Activated CD4-positive, alpha-beta T cell treated with anti-CD3 and anti-CD28 coated beads, Interleukin-2, amount 10 ng/mL, durations not matched to agents 7 days and 5 days (primary cell): ENCODE measurements at regions not wholly inside any gene's neighbourhood (a gene's known extent, or its start where the extent isn't known, plus 50 kb on each side); places are given as distances from the start of the nearest gene placed in this dataset.
"Not testable (repeated sequence)": the region's sequence is repeated elsewhere in the genome, so short reads cannot be mapped to it uniquely, and the experiment has no call there.

Experiments used
- CTCF ChIA-PET: fragments of 350-600 bp; sonication (Branson Sonifier 250); formaldehyde crosslinking; loops from one replicate; lab custom pipeline; 2021; ENCODE audit warnings: antibody characterized with exemption; lab: Charles Lee
- POLR2A ChIA-PET: fragments of 350-600 bp; sonication (Branson Sonifier 250); formaldehyde crosslinking; loops from one replicate; lab custom pipeline; 2021; ENCODE audit warnings: antibody characterized with exemption; lab: Charles Lee
- DNase-seq: peaks from one replicate; pipeline ENCODE4 v3.0.0-alpha.2; 2020
- H3K27ac Mint-ChIP-seq: one replicate; pipeline ENCODE4 v1.8.0; 2021; ENCODE audit warnings: mild to moderate bottlenecking, moderate library complexity, mixed read lengths
- H3K27me3 Mint-ChIP-seq: one replicate; pipeline ENCODE4 v1.8.0; 2021; ENCODE audit warnings: mixed read lengths
- H3K36me3 Mint-ChIP-seq: one replicate; pipeline ENCODE4 v1.8.0; 2021; ENCODE audit warnings: low read depth, mixed read lengths
- H3K4me1 Mint-ChIP-seq: one replicate; pipeline ENCODE4 v1.8.0; 2021; ENCODE audit warnings: mixed read lengths
- H3K4me3 Mint-ChIP-seq: one replicate; pipeline ENCODE4 v1.8.0; 2021; ENCODE audit warnings: mild to moderate bottlenecking, moderate library complexity, mixed read lengths
- H3K9me3 Mint-ChIP-seq: one replicate; pipeline ENCODE4 v1.8.0; 2021; ENCODE audit warnings: mixed read lengths

GRCh38 chr2:238774071-238774470 lies 73.8 kb upstream of the TWIST2 start:
- H3K9me3 Mint-ChIP-seq: no peaks in the 10 kb centered on the region
- H3K27me3 Mint-ChIP-seq: peaks cover 9% of the 10 kb centered on the region
- H3K36me3 Mint-ChIP-seq: no peaks in the 10 kb centered on the region
- POLR2A ChIA-PET: no interaction called here
- no peak overlapping the region for H3K4me3 Mint-ChIP-seq
- no peaks in the 10 kb centered on the region for H3K4me1 Mint-ChIP-seq
- no peak overlapping the region for H3K27ac Mint-ChIP-seq
- CTCF ChIA-PET: no interaction called here
- DNase-seq: no peak

- no peaks in the 10 kb centered on the region for H3K4me1 Mint-ChIP-seq
- peaks cover 4% of the 10 kb centered on the region for H3K27me3 Mint-ChIP-seq
- H3K4me3 Mint-ChIP-seq: no peak overlapping the region
- ChIA-PET POLR2A (no interaction called here), CTCF (no interaction called here)
- no peaks in the 10 kb centered on the region for H3K9me3 Mint-ChIP-seq
- H3K36me3 Mint-ChIP-seq: no peaks in the 10 kb centered on the region
- no peak overlapping the region for H3K27ac Mint-ChIP-seq
- DNase-seq: no peak
These were observed 72.8 kb upstream of the TWIST2 start for GRCh38 chr2:238774980-238775509.

GRCh38 chr2:238775591-238775990 lies 72.3 kb upstream of the TWIST2 start:
- Mint-ChIP-seq H3K27me3 (peaks cover under 1% of the 10 kb centered on the region), H3K4me3 (no peak overlapping the region), H3K4me1 (no peaks in the 10 kb centered on the region), H3K9me3 (no peaks in the 10 kb centered on the region), H3K27ac (no peak overlapping the region), H3K36me3 (no peaks in the 10 kb centered on the region)
- ChIA-PET POLR2A (no interaction called here), CTCF (no interaction called here)
- DNase-seq: no peak

- DNase-seq: no peak
- H3K36me3 Mint-ChIP-seq: no peaks in the 10 kb centered on the region
- H3K4me1 Mint-ChIP-seq: no peaks in the 10 kb centered on the region
- no peaks in the 10 kb centered on the region for H3K27me3 Mint-ChIP-seq
- no peaks in the 10 kb centered on the region for H3K9me3 Mint-ChIP-seq
- POLR2A ChIA-PET: no interaction called here
- no peak overlapping the region for H3K4me3 Mint-ChIP-seq
- H3K27ac Mint-ChIP-seq: no peak overlapping the region
- CTCF ChIA-PET: no interaction called here
These were observed 71.7 kb upstream of the TWIST2 start for GRCh38 chr2:238776003-238776760.

GRCh38 chr2:238776761-238777046 lies 71.2 kb upstream of the TWIST2 start:
- DNase-seq, CTCF ChIA-PET: not testable (repeated sequence)

GRCh38 chr2:238777369-238778067 lies 70.4 kb upstream of the TWIST2 start:
- Mint-ChIP-seq H3K27ac (no peak overlapping the region), H3K36me3 (no peaks in the 10 kb centered on the region), H3K9me3 (no peaks in the 10 kb centered on the region), H3K27me3 (no peaks in the 10 kb centered on the region), H3K4me1 (no peaks in the 10 kb centered on the region), H3K4me3 (no peak overlapping the region)
- CTCF ChIA-PET: no interaction called here
- POLR2A ChIA-PET: no interaction called here
- DNase-seq: no peak

More at GRCh38 chr2:238776761-238777046, 71.2 kb upstream of the TWIST2 start:
- H3K4me1 Mint-ChIP-seq, POLR2A ChIA-PET, H3K27ac Mint-ChIP-seq, H3K9me3 Mint-ChIP-seq, H3K27me3 Mint-ChIP-seq, H3K36me3 Mint-ChIP-seq, H3K4me3 Mint-ChIP-seq: not testable (repeated sequence)

- no peak overlapping the region for H3K27ac Mint-ChIP-seq
- POLR2A ChIA-PET: no interaction called here
- CTCF ChIA-PET: interaction anchor here (0.6 to 1.0 kb wide), 2 partner anchors 77 to 671 kb away, joined by 4 to 5 read pairs; no protein-coding TSS in a partner anchor
- no peaks in the 10 kb centered on the region for H3K36me3 Mint-ChIP-seq
- DNase-seq: peak; percentile 65
- no peaks in the 10 kb centered on the region for H3K9me3 Mint-ChIP-seq
- no peak overlapping the region for H3K4me3 Mint-ChIP-seq
- H3K4me1 Mint-ChIP-seq: no peaks in the 10 kb centered on the region
- peaks cover 5% of the 10 kb centered on the region for H3K27me3 Mint-ChIP-seq
These were observed 63.0 kb upstream of the TWIST2 start for GRCh38 chr2:238784671-238785527.

GRCh38 chr2:238785528-238785860 lies 62.4 kb upstream of the TWIST2 start:
- H3K27me3 Mint-ChIP-seq: peaks cover 5% of the 10 kb centered on the region
- H3K4me3 Mint-ChIP-seq: no peak overlapping the region
- no peaks in the 10 kb centered on the region for H3K4me1 Mint-ChIP-seq
- CTCF ChIA-PET: no interaction called here
- POLR2A ChIA-PET: no interaction called here
- no peak for DNase-seq
- H3K36me3 Mint-ChIP-seq: no peaks in the 10 kb centered on the region
- no peaks in the 10 kb centered on the region for H3K9me3 Mint-ChIP-seq
- H3K27ac Mint-ChIP-seq: no peak overlapping the region

- no peak overlapping the region for H3K27ac Mint-ChIP-seq
- ChIA-PET CTCF (no interaction called here), POLR2A (interaction anchor here (0.7 kb wide), 1 partner anchor 380 kb away, joined by 3 read pairs; no protein-coding TSS in a partner anchor)
- peaks cover 5% of the 10 kb centered on the region for H3K27me3 Mint-ChIP-seq
- H3K36me3 Mint-ChIP-seq: no peaks in the 10 kb centered on the region
- H3K4me1 Mint-ChIP-seq: no peaks in the 10 kb centered on the region
- no peak overlapping the region for H3K4me3 Mint-ChIP-seq
- no peak for DNase-seq
- H3K9me3 Mint-ChIP-seq: no peaks in the 10 kb centered on the region
These were observed 61.5 kb upstream of the TWIST2 start for GRCh38 chr2:238786379-238786778.

GRCh38 chr2:238786792-238787490 lies 60.9 kb upstream of the TWIST2 start:
- H3K4me3 Mint-ChIP-seq: no peak overlapping the region
- no peak for DNase-seq
- H3K27ac Mint-ChIP-seq: no peak overlapping the region
- no peaks in the 10 kb centered on the region for H3K9me3 Mint-ChIP-seq
- H3K36me3 Mint-ChIP-seq: no peaks in the 10 kb centered on the region
- ChIA-PET POLR2A (no interaction called here), CTCF (interaction anchor here (0.6 kb wide), 1 partner anchor 163 kb away, joined by 5 read pairs; no protein-coding TSS in a partner anchor)
- peaks cover 5% of the 10 kb centered on the region for H3K27me3 Mint-ChIP-seq
- no peaks in the 10 kb centered on the region for H3K4me1 Mint-ChIP-seq

- H3K36me3 Mint-ChIP-seq: no peaks in the 10 kb centered on the region
- H3K4me3 Mint-ChIP-seq: no peak overlapping the region
- H3K27me3 Mint-ChIP-seq: peaks cover 5% of the 10 kb centered on the region
- ChIA-PET POLR2A (no interaction called here), CTCF (interaction anchor here (0.6 kb wide), 1 partner anchor 163 kb away, joined by 5 read pairs; no protein-coding TSS in a partner anchor)
- H3K27ac Mint-ChIP-seq: no peak overlapping the region
- DNase-seq: no peak
- H3K9me3 Mint-ChIP-seq: no peaks in the 10 kb centered on the region
- H3K4me1 Mint-ChIP-seq: no peaks in the 10 kb centered on the region
These were observed 60.4 kb upstream of the TWIST2 start for GRCh38 chr2:238787501-238787900.

- no peaks in the 10 kb centered on the region for H3K9me3 Mint-ChIP-seq
- H3K4me3 Mint-ChIP-seq: no peak overlapping the region
- POLR2A ChIA-PET: no interaction called here
- no peaks in the 10 kb centered on the region for H3K4me1 Mint-ChIP-seq
- H3K27me3 Mint-ChIP-seq: peaks cover 5% of the 10 kb centered on the region
- DNase-seq: no peak
- no peak overlapping the region for H3K27ac Mint-ChIP-seq
- CTCF ChIA-PET: no interaction called here
- no peaks in the 10 kb centered on the region for H3K36me3 Mint-ChIP-seq
These were observed 58.5 kb upstream of the TWIST2 start for GRCh38 chr2:238789317-238789806.
